ENCODE measurements at regions not wholly inside any gene's neighbourhood (a gene's known extent, or its start where the extent isn't known, plus 50 kb on each side); places are given as distances from the start of the nearest gene placed in this dataset.

DNA sequence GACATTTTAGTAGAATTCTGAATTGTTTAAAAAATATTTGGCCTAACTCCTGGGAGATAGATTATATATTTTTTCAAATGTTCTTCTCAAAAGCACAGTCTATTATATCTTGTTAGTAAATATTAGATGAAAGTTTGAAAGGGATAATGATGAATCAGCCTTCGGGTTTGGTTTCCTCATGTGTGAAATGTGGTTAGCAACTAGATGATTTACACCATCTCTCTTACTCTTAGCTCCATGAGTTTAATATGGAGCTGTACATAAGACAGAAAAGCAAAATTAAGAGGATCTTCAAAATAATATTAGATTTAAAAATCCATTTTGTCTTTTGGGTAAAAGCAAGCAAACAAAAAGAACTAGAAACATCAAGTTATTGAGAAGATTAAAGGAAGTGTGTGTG, 120.8 kb upstream of the SFRP2 start:
- no peak overlapping the region for H3K4me3 ChIP-seq (ENCODE audit: low read length)
- TF ChIP-seq, protein P1, sequence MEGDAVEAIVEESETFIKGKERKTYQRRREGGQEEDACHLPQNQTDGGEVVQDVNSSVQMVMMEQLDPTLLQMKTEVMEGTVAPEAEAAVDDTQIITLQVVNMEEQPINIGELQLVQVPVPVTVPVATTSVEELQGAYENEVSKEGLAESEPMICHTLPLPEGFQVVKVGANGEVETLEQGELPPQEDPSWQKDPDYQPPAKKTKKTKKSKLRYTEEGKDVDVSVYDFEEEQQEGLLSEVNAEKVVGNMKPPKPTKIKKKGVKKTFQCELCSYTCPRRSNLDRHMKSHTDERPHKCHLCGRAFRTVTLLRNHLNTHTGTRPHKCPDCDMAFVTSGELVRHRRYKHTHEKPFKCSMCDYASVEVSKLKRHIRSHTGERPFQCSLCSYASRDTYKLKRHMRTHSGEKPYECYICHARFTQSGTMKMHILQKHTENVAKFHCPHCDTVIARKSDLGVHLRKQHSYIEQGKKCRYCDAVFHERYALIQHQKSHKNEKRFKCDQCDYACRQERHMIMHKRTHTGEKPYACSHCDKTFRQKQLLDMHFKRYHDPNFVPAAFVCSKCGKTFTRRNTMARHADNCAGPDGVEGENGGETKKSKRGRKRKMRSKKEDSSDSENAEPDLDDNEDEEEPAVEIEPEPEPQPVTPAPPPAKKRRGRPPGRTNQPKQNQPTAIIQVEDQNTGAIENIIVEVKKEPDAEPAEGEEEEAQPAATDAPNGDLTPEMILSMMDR (conservative IDR thresholded peaks at IDR 0.05; ENCODE audit: low read depth, low read length), result no peak
- DNase-seq (ENCODE audit: low read depth), result no peak

DNA sequence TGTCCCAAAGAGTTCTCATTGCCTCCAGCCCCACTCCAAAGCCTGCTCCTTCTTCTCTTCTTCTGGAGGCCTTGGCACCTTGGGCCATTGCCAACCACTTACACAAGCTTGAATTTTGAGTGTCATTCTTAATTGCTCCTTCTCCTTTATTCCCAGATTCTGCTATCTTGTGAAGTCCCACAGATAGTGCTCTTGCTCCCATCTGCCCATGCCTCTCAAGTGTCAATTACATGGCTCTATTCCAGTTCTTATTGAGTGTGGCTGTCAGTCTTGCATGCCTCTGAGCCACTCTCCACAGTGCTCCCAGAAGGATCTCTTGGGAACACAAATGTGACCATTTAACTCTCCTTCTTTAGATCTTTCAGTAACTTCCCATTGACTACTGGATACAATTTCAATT, 117.3 kb upstream of the SFRP2 start:
- no peak overlapping the region for H3K4me3 ChIP-seq (ENCODE audit: low read length)
- TF ChIP-seq, protein P1 (conservative IDR thresholded peaks at IDR 0.05; ENCODE audit: low read depth, low read length), result no peak

DNA sequence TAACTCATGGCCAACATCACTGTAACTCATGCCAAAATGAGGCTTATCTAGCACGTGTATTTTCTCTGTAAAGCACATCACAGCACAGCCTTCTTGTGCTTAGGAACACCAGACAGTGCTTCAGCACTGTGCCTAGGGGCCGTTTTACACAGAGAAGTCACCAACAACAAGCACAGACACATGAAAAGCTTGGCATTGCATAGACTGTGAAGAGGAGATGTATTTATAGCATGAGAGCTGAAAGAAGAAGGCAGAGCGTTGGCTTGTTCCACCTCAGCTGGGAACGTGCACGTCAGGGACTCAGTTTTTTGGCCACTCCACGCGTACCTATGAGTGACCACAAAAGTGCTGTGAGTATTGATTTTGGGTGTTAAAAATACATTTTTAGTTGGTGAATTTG, 116.3 kb upstream of the SFRP2 start:
- H3K4me3 ChIP-seq (ENCODE audit: low read length), result no peak overlapping the region
- TF ChIP-seq, protein P1 (conservative IDR thresholded peaks at IDR 0.05; ENCODE audit: low read depth, low read length), result no peak
- DNase-seq (ENCODE audit: low read depth), result no peak

More for the DNA sequence above, 117.3 kb upstream of the SFRP2 start:
- no peak for DNase-seq (ENCODE audit: low read depth)

DNA sequence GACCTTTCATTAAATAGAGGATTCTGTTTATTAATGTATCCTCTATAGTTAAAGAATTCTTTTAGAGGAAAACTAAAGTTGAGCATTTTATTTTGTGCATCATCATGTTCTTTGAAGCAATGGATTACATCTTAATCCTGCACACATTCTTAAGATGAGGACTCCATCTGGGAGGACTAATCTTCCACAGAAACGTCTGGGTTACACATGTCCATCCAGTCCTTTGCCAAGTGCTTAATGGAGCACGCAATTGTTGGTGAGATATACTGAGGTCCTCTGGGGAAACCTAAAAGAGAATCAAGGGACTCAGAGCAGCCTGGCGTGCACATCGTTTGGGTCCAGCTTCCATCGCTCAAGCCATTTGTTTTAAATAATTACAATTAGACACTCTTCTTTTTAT, 115.1 kb upstream of the SFRP2 start:
- DNase-seq (ENCODE audit: low read depth), result peak; percentile 6
- no peak overlapping the region for H3K4me3 ChIP-seq (ENCODE audit: low read length)
- TF ChIP-seq, protein P1 (conservative IDR thresholded peaks at IDR 0.05; ENCODE audit: low read depth, low read length), result no peak

DNA sequence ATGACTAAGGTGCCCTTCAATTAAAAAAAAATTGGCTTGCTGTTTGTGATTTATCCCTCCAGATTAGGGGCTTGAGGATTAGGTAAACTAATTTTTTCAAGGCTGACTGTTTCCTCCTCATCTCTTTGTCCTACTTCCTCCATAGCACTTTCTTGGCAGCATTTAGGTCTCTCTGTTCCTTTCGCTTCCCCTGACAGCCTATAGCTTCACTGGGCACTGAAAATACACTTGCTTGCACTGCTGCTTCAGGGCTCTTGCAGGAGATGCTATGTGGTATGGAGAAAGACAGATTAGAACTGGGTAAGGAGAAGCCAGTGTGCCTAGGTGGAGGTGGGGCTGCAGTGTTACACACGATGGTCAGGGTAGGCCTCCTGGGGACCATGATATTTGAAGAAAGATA, 112.3 kb upstream of the SFRP2 start:
- H3K4me3 ChIP-seq (ENCODE audit: low read length), result no peak overlapping the region
- no peak for DNase-seq (ENCODE audit: low read depth)
- TF ChIP-seq, protein P1 (conservative IDR thresholded peaks at IDR 0.05; ENCODE audit: low read depth, low read length), result no peak

DNA sequence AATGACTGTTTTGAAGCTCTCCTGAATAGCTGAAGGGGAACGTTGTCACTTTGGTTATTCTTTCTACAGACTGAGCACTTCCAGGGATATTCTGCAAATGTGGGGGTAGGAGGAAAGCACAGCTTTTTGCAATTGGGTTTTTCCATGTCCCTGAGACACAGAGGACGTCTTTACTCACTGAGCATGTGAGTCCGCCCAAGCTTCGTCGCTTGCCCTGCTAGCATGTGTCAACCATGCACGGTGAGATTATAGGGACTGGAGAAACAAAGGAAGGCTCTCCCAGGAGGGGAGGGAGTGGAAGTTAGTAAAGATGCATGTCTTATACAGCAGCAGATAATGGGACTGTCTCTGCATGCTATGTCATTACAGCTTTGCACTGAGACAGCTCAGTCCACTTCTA, 111.5 kb upstream of the SFRP2 start:
- DNase-seq (ENCODE audit: low read depth), result no peak
- TF ChIP-seq, protein P1 (conservative IDR thresholded peaks at IDR 0.05; ENCODE audit: low read depth, low read length), result no peak
- H3K4me3 ChIP-seq (ENCODE audit: low read length), result no peak overlapping the region

DNA sequence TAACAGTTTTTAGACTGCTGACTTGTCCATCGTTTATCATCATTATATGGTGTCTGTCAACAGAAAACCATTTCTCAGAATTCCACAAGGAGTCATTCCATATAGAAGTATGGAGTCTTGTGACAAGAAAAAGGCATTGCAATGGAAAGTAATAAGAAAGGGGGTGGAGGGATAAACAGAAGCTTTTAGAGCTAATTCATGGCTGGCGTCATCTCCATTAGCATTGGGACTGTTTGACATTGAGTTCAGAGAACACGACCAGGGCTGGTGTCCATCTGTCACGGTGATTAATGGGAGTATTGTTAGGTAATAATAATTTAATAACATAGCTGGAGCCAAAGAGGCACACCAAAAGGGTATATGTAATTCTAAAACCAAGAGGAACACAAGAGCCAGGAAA, 101.9 kb upstream of the SFRP2 start:
- H3K4me3 ChIP-seq (ENCODE audit: low read length), result no peak overlapping the region
- DNase-seq (ENCODE audit: low read depth), result no peak
- TF ChIP-seq, protein P1 (conservative IDR thresholded peaks at IDR 0.05; ENCODE audit: low read depth, low read length), result no peak
